Renal cortex interstitium (tissue), 11 donors: ENCODE measurements at regions not wholly inside any gene's neighbourhood (a gene's known extent, or its start where the extent isn't known, plus 50 kb on each side); places are given as distances from the start of the nearest gene placed in this dataset.
"Not testable (repeated sequence)": the region's sequence is repeated elsewhere in the genome, so short reads cannot be mapped to it uniquely, and the experiment has no call there.

Experiments
- DNase-seq, 11 donors: peaks; one replicate each; pipeline ENCODE4 v3.0.0-alpha.2; 2013; ENCODE audit warnings: low read depth in 9 of 11, low spot score in 4 of 11; ENCODE audit errors: extremely low read depth in 1 of 11

GRCh38 chrX:73979551-73980131 is 127.1 kb upstream of the XIST start:
- DNase-seq = no peak

DNA sequence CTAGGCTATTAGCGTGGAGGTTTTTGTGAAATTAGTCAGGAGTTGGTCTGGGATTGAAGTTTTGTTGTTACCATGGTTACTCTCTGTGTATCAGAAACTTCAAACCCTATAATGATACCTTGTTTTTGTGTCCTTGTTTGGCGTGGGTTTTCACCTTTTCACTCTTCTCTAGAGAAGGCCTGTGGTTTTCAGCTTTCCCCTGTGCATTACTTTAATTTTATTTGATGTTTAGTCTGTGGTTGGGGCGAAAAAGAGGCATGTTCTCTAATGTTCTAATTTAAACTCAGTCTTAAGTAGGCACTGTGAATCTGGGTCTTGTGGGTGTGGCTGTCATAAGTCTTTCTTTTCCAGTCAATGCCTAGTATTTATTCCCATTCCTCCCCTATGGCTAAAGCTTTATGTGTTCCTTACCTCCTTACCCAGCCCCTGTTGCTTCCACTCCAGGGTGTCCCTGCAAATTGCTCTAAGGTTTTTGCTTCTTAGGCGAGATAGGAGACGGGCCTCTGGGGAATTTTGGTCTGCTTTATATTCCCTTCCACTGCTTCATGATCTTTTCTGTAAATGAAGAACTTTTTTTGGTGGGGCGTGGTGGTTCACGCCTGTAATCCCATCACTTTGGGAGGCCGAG is 125.1 kb upstream of the XIST start:
- DNase-seq = no peak

GRCh38 chrX:73967461-73967860 is 114.9 kb upstream of the XIST start:
- DNase-seq = not testable (repeated sequence)

DNA sequence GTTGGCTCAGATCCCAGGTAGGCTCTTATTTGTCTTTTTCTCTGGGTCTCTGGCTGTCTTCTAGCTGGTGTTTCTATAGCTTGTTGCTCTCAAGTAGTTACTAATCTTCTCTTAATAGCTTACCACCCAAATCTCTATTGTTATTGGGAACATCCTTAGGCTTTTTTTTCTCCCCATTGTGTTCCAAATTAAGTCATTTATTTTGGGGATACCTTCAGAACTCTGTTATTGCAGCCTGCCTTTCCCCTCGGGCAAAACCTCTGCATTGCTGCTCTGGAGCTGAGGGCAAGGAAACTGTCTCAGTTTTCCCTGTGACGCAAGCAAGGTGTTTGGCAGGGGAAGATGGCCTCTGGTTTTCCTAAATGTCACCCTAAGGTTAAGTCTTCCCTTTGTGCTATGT is 113.3 kb upstream of the XIST start:
- no peak for DNase-seq

DNA sequence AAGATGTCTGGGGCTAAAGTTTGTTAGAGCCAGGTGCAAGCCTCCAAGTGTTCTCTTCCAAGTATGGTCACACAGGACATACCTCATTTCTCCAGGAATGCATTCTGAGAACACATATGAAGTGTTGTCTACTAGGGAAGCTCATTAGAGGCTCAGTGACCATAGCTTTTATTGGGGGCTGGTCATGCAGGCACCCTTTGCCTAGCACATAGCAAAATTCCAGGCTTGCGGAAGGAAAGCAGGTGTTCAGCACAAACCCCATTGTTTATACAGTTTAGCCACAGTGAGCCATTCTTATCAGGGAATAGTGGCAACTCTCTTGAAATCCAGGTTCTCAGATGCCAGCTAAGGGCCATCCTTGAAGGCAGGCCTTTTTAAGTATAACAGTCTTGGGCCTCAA is 112.1 kb upstream of the XIST start:
- DNase-seq = peak in 4 of 11 donors; percentile 13 to 32 (median 19)

DNA sequence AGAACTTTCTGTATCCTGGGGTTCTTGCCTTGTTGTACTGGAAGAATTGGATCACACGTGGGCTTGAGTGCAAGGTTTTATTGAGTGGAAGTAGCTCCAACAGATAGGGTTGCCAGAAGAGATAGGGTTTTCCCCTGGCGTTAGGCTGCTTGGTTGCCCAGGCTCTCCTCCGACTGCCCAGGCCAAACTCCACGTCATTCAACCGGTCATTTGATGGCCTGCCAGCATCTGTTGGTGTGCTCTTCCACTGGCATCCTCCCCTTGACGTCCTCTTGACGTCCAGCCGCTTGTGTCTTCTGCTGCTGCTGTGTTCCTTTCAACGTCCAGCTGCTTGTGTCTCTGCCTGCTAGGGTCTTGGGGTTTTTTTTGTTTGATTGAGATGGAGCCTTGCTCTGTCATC is 111.2 kb upstream of the XIST start:
- DNase-seq = no peak

GRCh38 chrX:73962948-73963347 is 110.4 kb upstream of the XIST start:
- no peak for DNase-seq

- DNase-seq = not testable (repeated sequence)
Observed at GRCh38 chrX:73961867-73962266, 109.4 kb upstream of the XIST start.

DNA sequence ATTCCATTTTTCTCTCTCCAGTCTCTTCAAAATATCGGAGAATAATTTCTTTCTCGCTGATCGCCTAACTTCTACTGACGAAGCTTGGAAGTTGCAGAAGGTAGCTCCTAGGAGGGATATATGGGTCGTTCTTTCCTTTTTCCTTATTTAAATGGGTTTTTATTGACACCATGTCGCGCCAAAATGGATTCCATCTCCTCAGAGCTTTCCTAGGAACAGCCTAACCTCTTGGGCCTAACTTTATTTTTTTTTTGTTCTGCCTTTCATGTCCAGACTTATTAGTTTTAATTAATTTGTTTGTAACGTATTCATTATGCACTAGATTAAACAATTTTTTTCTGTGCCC is 92.0 kb upstream of the XIST start:
- DNase-seq = peak in 4 of 11 donors; percentile 15 to 38 (median 28)

DNA sequence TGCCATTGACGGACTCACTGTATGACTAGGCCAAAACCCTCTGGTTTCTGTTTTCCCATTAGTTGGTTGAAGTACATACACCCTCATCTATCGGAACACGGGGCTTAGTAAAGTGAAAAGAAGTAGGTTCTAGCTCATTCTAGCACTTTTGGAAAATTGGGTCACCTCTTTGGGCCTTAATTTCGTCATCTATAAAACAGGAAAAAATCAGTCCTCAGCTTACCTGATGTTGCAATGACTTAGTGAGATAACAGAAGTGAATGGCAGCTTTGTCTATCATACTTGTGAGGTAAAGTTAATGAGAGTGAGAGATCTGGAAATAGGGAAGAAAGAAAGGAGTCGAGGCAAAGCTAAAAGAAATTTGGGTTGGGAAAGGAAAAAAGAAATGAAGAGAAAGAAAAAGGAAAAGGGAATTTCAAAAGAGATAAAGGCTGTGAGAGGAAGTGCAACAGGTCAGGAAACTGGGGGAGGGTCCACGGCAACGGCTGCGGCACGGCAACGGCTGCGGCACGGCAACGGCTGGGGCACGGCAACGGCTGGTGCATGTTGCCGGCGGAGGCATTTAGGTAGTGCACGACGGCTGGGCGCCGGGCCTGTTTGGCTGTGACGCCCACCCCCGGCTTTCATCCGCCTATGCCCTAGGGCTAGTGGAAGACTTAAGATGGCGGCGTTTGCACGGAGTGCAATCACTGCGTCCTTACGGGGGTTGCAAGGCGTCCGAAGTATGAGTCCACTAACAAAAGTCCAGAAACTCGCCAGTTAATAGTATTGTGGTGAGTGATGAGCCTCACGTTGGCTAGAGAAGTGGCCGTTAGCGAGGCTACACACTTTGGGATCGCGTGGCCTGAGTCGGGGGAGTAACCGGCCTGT is 91.4 kb upstream of the XIST start:
- DNase-seq = peak; percentile 60 to 91 (median 79)

DNA sequence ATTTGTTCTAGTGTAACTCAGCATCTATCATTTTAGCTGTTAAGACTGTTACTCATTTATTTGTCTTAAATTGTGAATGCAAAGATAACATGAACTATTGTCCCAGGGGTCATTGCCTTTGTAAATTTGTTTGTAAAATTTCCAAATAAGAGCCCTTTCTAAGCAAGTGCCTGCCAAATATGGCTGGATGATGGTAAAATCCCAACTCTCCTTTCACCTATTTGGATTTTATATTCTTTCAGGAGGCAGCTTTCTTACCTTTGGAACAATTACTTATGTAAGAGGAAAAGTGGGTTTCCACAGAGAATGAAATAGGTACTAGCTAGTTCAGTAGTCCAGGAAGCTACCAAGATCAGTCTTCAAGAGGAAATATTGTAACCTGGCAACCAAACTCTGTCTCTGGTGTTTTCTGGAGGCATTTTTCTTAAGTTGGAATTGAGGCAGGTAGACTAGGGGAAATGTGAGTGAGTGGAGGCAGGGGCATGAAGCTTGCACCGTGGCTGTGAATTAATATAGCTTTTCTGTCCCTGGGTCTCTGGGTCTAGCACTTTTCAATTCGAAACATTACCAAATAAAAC is 88.5 kb upstream of the XIST start:
- DNase-seq = no peak

DNA sequence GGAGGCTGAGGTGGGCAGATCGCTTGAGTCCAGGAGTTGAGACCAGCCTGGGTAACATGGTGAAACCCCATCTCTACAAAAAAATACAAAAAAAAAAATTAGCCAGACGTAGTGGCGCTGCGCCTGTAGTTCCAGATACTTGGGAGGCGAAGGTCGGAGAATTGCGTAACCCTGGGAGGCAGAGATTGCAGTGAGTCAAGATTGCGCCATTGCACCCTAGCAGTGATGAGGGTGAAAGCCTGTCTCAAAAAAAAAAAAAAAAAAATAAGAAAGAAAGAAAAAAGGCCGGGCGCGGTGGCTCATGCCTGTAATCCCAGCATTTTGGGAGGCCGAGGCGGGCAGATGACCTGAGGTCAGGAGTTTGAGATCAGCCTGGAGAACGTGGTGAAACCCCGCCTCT is 85.3 kb upstream of the XIST start:
- not testable (repeated sequence) for DNase-seq

DNA sequence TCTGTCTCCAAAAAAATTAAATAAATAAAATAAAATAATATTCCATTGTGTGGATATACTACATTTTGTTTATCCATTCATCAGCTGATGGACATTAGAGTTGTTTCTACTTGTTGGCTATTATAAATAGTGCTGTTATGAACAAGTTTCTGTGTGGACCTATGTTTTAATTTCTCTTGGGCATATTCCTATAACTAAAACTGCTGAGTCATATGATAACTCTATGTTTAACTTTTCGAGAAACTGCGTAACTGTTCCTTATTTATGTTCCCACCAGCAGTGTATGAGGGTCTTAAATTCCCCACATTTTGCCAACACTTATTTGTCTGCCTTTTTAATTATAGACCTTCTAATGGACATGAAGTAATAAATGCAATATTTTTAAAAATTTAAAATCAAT is 80.0 kb upstream of the XIST start:
- DNase-seq = no peak

DNA sequence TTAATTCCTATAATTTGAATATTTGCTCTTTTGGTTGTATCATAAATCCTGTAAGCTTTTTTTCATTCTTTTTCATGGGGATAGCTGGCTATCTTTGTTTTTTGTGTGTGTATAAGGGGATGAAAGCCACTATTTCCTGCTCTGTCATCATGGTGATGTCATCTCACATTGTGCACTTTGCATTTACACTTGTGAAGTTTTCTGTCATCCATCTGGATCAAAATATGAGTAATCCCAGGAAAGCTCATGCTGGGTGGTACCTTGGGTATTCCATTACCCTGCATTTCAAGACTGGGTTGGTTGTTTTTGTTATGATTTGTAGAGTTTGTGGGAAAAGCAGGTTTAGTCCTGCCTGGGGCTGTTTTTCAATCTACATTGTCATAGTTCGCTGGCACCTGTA is 77.8 kb upstream of the XIST start:
- no peak for DNase-seq

GRCh38 chrX:73922856-73923455 is 70.4 kb upstream of the XIST start:
- DNase-seq = no peak

DNA sequence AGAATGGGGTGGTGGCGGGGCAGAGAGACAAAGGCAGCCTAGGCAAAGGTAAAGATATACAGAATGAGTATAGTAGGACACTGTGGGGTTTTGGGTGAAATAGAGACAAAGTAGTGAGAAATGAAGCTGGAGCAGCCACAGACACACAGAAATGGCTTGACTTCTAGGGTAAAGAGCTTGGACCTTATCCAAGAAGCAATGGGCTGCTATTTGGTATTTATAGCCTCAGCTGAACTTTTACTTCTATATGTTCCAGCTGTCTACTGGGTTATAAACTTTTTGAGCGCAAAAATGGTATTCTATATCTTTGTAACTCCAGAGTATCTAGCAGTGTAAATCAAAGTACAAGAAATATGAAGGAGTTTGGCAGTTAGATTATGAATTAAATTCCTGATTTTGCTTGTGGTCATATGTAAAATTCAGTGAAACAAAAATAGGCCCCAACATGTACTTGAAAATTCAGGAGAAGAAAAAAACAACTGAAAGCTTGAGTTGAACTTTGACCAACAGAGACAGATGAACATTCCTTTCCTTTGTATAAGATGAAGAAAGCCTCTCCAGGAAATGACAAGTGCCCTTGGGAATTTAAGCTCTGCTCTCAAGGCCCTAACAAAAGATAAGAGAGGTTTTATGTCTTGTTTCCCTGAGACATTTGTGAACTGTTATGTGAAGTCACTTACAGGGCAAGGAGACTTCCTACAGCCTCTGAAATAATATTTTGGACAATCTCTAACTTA is 64.6 kb upstream of the XIST start:
- peak in 7 of 11 donors; percentile 29 to 57 (median 36) for DNase-seq

GRCh38 chrX:73916489-73916888 is 64.0 kb upstream of the XIST start:
- DNase-seq = no peak

DNA sequence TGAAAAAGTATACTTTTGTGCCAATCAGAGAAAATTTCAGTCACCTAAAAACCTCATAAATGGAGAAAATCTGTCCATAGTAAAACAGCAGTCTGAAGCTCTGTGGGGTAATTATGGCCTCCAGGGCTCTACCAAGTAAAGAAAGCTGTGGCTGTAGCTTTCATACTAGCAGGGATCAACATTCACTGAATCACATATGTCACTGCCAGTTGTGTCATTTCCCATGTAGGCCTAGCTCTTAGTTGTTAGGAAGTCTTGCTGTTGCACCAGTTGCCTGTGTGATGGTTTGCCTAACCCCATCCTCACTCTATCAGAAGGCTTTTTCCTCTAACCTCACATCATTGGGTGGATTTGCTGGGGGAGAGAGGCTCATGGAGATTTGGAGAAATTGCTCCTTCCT is 62.3 kb upstream of the XIST start:
- not testable (repeated sequence) for DNase-seq

DNA sequence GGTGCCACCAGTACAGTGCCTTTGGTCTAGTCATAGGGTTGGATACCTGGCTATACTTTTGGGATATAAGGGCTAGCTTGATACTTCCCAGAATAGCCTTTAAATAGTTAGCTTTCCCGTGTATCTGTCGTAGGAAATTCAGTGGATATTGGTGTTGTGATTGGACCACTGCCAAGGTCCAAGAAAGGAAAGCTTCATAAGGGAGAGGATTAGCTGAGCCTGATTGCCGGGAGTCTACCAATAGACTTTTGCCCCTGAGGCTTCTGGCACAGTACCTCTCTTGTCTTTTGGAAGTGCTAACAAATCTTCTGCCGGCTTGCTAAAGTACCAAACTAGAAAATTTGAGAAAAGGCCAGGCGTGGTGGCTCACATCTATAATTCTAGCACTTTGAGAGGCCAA is 61.1 kb upstream of the XIST start:
- peak in 4 of 11 donors; percentile 7 to 31 (median 18) for DNase-seq
